ENCODE measurements at regions not wholly inside any gene's neighbourhood (a gene's known extent, or its start where the extent isn't known, plus 50 kb on each side); places are given as distances from the start of the nearest gene placed in this dataset.

GRCh38 chr5:175281257-175281656, 162.7 kb downstream of the DRD1 start:
- FAIRE-seq (no peak), DNase-seq (ENCODE audit: insufficient read length, low spot score) (no peak)
- no peak for TF ChIP-seq CTCF (IDR thresholded peaks at IDR 0.05; ENCODE audit: insufficient read depth, missing control alignments)

GRCh38 chr5:175279506-175279905, 164.5 kb downstream of the DRD1 start:
- TF ChIP-seq CTCF (IDR thresholded peaks at IDR 0.05; ENCODE audit: insufficient read depth, missing control alignments), result no peak
- no peak for DNase-seq (ENCODE audit: insufficient read length, low spot score)
- FAIRE-seq, result no peak

GRCh38 chr5:175275748-175276147, 168.2 kb downstream of the DRD1 start:
- DNase-seq (ENCODE audit: insufficient read length, low spot score), result no peak
- FAIRE-seq, result no peak
- no peak for TF ChIP-seq CTCF (IDR thresholded peaks at IDR 0.05; ENCODE audit: insufficient read depth, missing control alignments)

- FAIRE-seq (no peak), DNase-seq (ENCODE audit: insufficient read length, low spot score) (no peak)
- no peak for TF ChIP-seq CTCF (IDR thresholded peaks at IDR 0.05; ENCODE audit: insufficient read depth, missing control alignments)
Observed at GRCh38 chr5:175275097-175275496, 168.9 kb downstream of the DRD1 start.

- no peak for DNase-seq (ENCODE audit: insufficient read length, low spot score)
- FAIRE-seq, result no peak
- no peak for TF ChIP-seq CTCF (IDR thresholded peaks at IDR 0.05; ENCODE audit: insufficient read depth, missing control alignments)
Observed at GRCh38 chr5:175274171-175274570, 169.8 kb downstream of the DRD1 start.

- no peak for DNase-seq (ENCODE audit: insufficient read length, low spot score)
- no peak for TF ChIP-seq CTCF (IDR thresholded peaks at IDR 0.05; ENCODE audit: insufficient read depth, missing control alignments)
- no peak for FAIRE-seq
Observed at GRCh38 chr5:175264406-175264805, 179.6 kb downstream of the DRD1 start.

- DNase-seq (ENCODE audit: insufficient read length, low spot score) (no peak), FAIRE-seq (no peak)
- no peak for TF ChIP-seq CTCF (IDR thresholded peaks at IDR 0.05; ENCODE audit: insufficient read depth, missing control alignments)
Observed at GRCh38 chr5:175263776-175264175, 180.2 kb downstream of the DRD1 start.
